ENCODE measurements at regions not wholly inside any gene's neighbourhood (a gene's known extent, or its start where the extent isn't known, plus 50 kb on each side); places are given as distances from the start of the nearest gene placed in this dataset.

DNA sequence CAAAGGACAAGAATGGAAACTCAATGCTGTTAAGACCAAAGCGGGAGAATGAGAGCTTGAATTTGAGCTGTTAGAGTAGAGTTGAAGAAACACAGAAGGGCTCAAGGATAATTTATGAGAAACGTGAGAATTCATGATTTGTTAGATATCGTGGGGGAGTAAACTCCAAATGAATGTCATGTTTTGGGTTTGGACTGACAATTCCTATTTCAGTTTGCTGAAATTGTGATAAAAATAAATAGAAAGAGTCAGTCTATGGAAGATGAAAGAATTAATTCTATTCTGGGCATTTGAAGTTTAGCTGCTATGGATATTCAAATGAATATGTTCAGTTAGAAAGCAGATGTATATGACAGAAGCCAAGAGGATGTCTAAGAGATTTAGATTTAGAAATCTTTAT, 723.4 kb upstream of the PIK3C3 start:
- CTCF ChIA-PET = no interaction called here
- BruUV-seq (replicated peaks) = no TSS peak
- H3K36me3 Mint-ChIP-seq (ENCODE audit: insufficient read depth, unreplicated experiment) = no peaks in the 10 kb centered on the region

DNA sequence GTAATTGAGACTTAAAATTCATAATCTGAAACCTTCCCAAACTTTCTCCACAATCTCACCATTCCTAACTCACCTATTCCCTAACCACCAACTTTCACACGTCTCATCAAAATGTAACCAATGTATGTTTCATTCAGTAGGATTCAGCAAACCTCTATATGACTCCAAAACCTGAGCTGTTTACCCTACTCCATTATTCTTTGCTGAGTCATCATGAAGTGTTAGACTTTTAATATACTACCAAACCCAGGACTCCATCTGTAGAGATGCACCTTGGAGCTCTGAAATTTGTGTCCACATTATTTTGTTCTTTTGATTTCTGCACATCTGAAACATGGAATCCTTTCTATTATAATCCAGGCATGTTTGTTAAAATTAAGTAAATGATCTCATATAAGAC, 727.0 kb upstream of the PIK3C3 start:
- Mint-ChIP-seq H3K27me3 (ENCODE audit: insufficient read depth, unreplicated experiment) (no peaks in the 10 kb centered on the region), H3K4me1 (ENCODE audit: low read depth, unreplicated experiment) (no peaks in the 10 kb centered on the region), H3K36me3 (ENCODE audit: insufficient read depth, unreplicated experiment) (no peaks in the 10 kb centered on the region), H3K4me3 (ENCODE audit: unreplicated experiment) (no peak overlapping the region), H3K9me3 (ENCODE audit: unreplicated experiment) (no peaks in the 10 kb centered on the region), H3K27ac (ENCODE audit: unreplicated experiment) (no peak overlapping the region)
- intact Hi-C loops (cut with micrococcal nuclease; ENCODE audit: unreplicated experiment) = no loop called here
- no peaks in the 10 kb centered on the region for H3K4me1 ChIP-seq
- no peak for DNase-seq
- TF ChIP-seq, protein P1, sequence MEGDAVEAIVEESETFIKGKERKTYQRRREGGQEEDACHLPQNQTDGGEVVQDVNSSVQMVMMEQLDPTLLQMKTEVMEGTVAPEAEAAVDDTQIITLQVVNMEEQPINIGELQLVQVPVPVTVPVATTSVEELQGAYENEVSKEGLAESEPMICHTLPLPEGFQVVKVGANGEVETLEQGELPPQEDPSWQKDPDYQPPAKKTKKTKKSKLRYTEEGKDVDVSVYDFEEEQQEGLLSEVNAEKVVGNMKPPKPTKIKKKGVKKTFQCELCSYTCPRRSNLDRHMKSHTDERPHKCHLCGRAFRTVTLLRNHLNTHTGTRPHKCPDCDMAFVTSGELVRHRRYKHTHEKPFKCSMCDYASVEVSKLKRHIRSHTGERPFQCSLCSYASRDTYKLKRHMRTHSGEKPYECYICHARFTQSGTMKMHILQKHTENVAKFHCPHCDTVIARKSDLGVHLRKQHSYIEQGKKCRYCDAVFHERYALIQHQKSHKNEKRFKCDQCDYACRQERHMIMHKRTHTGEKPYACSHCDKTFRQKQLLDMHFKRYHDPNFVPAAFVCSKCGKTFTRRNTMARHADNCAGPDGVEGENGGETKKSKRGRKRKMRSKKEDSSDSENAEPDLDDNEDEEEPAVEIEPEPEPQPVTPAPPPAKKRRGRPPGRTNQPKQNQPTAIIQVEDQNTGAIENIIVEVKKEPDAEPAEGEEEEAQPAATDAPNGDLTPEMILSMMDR (IDR thresholded peaks at IDR 0.05; ENCODE audit: insufficient read depth in 1 of 2, low read depth in 1 of 2, low read length in 1 of 2, severe bottlenecking in 1 of 2, unreplicated experiment in 1 of 2) = no peak
- no TSS peak for BruUV-seq (replicated peaks)
- CTCF ChIA-PET = no interaction called here
- H3K27me3 ChIP-seq (replicated peaks; ENCODE audit: control insufficient read depth, insufficient read depth, low read length) = no peaks in the 10 kb centered on the region
- no peaks in the 10 kb centered on the region for H3K36me3 ChIP-seq (ENCODE audit: control insufficient read depth, insufficient read depth, low read length)
- POLR2A ChIA-PET = no interaction called here
- no peak overlapping the region for H3K4me3 ChIP-seq (ENCODE audit: low read depth, low read length)
- H3K9me3 ChIP-seq = no peaks in the 10 kb centered on the region

More for the DNA sequence above, 723.4 kb upstream of the PIK3C3 start:
- TF ChIP-seq, protein P1 (IDR thresholded peaks at IDR 0.05; ENCODE audit: insufficient read depth in 1 of 2, low read depth in 1 of 2, low read length in 1 of 2, severe bottlenecking in 1 of 2, unreplicated experiment in 1 of 2) = no peak
- Mint-ChIP-seq H3K4me1 (ENCODE audit: low read depth, unreplicated experiment) (no peaks in the 10 kb centered on the region), H3K27ac (ENCODE audit: unreplicated experiment) (no peak overlapping the region), H3K4me3 (ENCODE audit: unreplicated experiment) (no peak overlapping the region), H3K9me3 (ENCODE audit: unreplicated experiment) (no peaks in the 10 kb centered on the region), H3K27me3 (ENCODE audit: insufficient read depth, unreplicated experiment) (no peaks in the 10 kb centered on the region)
- no peak for DNase-seq
- intact Hi-C loops (cut with micrococcal nuclease; ENCODE audit: unreplicated experiment) = no loop called here
- no peaks in the 10 kb centered on the region for H3K4me1 ChIP-seq
- H3K36me3 ChIP-seq (ENCODE audit: control insufficient read depth, insufficient read depth, low read length) = no peaks in the 10 kb centered on the region
- POLR2A ChIA-PET = no interaction called here
- no peaks in the 10 kb centered on the region for H3K9me3 ChIP-seq
- no peaks in the 10 kb centered on the region for H3K27me3 ChIP-seq (replicated peaks; ENCODE audit: control insufficient read depth, insufficient read depth, low read length)
- H3K4me3 ChIP-seq (ENCODE audit: low read depth, low read length) = no peak overlapping the region

DNA sequence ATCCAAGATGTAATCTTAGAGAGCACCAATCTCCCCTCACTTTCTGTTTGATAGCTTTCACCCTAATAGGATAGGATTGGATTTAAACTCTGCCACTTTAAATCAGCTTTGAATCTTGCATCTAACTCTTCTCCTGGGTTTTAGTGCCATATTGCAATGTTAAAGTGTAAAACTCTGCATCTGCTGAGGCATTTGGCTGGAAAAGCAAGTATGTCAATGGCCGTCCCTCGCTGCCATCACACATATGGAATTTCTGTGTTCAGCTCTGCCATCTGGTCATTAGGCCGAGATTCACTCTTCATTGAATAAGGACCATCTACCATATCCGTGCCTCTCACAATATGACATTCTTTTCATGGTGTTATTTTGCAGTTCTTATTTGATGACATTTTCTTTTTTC, 728.1 kb upstream of the PIK3C3 start:
- H3K4me3 Mint-ChIP-seq (ENCODE audit: unreplicated experiment) = no peak overlapping the region
- no TSS peak for BruUV-seq (replicated peaks)
- no peak overlapping the region for H3K27ac Mint-ChIP-seq (ENCODE audit: unreplicated experiment)
- Histone ChIP-seq H3K27me3 (replicated peaks; ENCODE audit: control insufficient read depth, insufficient read depth, low read length) (no peaks in the 10 kb centered on the region), H3K9me3 (no peaks in the 10 kb centered on the region), H3K4me3 (ENCODE audit: low read depth, low read length) (no peak overlapping the region), H3K36me3 (ENCODE audit: control insufficient read depth, insufficient read depth, low read length) (no peaks in the 10 kb centered on the region), H3K4me1 (no peaks in the 10 kb centered on the region)
- no peaks in the 10 kb centered on the region for H3K9me3 Mint-ChIP-seq (ENCODE audit: unreplicated experiment)
- no peak for DNase-seq
- ChIA-PET CTCF (no interaction called here), POLR2A (no interaction called here)
- TF ChIP-seq, protein P1 (IDR thresholded peaks at IDR 0.05; ENCODE audit: insufficient read depth in 1 of 2, low read depth in 1 of 2, low read length in 1 of 2, severe bottlenecking in 1 of 2, unreplicated experiment in 1 of 2) = no peak
- H3K36me3 Mint-ChIP-seq (ENCODE audit: insufficient read depth, unreplicated experiment) = no peaks in the 10 kb centered on the region
- no peaks in the 10 kb centered on the region for H3K4me1 Mint-ChIP-seq (ENCODE audit: low read depth, unreplicated experiment)
- H3K27me3 Mint-ChIP-seq (ENCODE audit: insufficient read depth, unreplicated experiment) = no peaks in the 10 kb centered on the region
- intact Hi-C loops (cut with micrococcal nuclease; ENCODE audit: unreplicated experiment) = no loop called here

All from Caco-2 (cell line).